CD4-positive, alpha-beta T cell treated with Interleukin-17A for 4 hours (primary cell): ENCODE measurements at regions not wholly inside any gene's neighbourhood (a gene's known extent, or its start where the extent isn't known, plus 50 kb on each side); places are given as distances from the start of the nearest gene placed in this dataset.
A peak's percentile ranks its signal among the peaks of the same experiment; 100 is the strongest.
"Not testable (repeated sequence)": the region's sequence is repeated elsewhere in the genome, so short reads cannot be mapped to it uniquely, and the experiment has no call there.

Source experiments
- DNase-seq: peaks from one replicate; pipeline ENCODE4 v3.0.0-alpha.2; 2020; ENCODE audit warnings: mixed read lengths

GRCh38 chr7:6939126-6939525 lies 113.1 kb upstream of the CCZ1B start:
- not testable (repeated sequence) for DNase-seq

DNA sequence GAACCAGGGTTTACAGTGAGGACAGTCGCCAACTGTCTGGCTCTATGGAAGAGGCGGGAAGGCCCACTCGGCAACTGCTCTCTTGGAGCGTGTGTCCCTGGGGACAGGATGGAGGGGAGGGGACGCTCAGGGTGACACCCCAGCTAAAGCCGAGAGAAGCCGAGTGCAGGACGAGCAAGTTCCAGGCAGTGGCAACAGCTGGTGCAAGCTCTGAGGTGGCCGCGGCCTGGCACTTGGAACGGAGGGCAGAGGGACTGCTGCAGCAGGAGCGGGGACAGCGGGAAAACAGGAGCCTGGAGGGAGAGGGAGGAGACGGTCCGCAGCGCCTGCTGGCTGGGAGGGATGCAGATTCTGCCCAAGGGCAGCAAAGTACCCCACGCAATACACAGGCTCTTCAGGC lies 113.8 kb upstream of the CCZ1B start:
- not testable (repeated sequence) for DNase-seq

DNA sequence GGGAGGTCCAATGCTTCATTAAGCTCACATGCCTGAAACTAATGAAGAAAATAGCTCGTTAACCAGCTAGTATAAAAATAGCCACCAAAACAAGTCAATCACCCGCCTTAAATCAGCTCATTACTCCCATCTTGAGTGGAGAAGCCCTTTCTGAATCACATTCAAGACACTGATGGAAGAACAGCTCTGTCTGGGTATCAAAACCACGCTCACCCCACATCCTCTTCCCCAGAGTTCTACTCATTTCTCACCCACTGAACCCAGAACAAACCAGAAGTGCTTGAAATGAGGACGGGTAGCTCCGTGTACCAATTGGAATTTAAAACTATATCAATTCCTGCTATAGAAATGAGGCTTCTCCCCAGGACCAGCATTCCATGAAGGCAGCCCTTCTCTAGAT lies 120.8 kb upstream of the CCZ1B start:
- DNase-seq, result not testable (repeated sequence)

- not testable (repeated sequence) for DNase-seq
Observed at GRCh38 chr7:6950231-6950630, 124.2 kb upstream of the CCZ1B start.

GRCh38 chr7:6951553-6951952 lies 125.5 kb upstream of the CCZ1B start:
- DNase-seq, result not testable (repeated sequence)

DNA sequence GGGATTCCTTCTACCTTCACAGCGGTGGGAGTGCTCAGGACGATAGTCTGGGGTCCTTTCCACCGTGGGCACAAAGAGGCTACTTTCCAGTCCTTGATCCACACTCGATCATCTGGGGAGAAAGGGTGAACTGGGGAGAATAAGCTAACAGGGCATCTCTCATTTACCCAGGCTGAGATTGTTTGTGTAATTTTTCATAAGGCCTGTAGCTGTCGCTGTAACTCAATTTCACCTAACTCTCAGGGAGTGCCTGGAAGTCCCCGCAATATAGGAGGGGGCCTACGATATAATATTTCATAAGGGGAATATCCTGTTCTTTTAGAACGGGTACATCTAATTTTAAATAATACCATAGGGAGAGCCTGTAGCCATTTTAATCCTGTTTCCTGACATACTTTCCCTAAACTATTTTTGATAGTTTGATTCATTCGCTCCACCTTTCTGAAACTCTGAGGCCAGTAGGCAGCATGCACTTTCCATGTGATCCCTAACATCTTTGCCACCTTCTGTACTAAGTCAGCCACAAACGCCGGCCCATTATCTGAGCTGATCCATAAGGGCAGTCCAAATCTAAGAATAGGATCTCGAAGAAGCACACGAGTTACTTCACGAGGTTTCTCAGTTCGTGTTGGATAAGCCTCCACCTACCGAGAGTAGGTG lies 127.2 kb upstream of the CCZ1B start:
- DNase-seq, result not testable (repeated sequence)

DNA sequence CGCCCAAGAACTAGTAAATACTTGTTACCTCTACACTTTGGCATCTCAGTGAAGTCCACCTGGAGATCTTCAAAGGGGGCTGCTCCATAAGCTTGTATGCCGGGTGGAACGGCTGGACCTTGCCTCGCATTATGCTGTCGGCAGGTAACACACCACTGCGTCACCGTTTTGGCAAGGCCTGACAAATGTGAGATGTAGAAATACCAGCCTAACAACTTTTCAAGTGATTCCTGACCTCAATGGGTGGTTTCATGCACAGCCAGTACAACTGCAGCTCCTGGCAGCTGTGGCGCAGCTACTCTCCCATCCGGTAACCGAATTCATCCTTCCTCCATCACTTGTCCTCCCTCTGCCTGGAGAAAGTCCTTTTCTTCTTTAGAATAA lies 127.7 kb upstream of the CCZ1B start:
- not testable (repeated sequence) for DNase-seq

DNA sequence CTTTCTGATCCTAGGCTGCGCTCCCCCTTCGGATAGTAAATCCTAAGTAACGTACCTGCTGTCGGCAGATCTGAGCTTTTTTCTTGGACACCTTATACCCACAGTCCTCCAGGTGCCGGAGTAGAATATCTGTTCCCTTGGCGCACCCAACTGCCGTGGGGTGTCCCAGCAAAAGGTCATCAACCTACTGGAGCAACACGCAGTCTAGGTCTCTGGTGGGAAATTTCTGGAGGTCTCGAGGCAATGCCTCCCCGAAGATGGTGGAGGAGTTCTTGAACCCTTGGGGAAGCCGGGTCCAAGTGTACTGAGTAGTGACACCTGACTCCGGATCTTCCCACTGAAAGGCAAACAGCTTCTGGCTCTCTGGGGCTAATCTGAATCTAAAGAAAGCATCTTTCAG lies 129.3 kb upstream of the CCZ1B start:
- not testable (repeated sequence) for DNase-seq

DNA sequence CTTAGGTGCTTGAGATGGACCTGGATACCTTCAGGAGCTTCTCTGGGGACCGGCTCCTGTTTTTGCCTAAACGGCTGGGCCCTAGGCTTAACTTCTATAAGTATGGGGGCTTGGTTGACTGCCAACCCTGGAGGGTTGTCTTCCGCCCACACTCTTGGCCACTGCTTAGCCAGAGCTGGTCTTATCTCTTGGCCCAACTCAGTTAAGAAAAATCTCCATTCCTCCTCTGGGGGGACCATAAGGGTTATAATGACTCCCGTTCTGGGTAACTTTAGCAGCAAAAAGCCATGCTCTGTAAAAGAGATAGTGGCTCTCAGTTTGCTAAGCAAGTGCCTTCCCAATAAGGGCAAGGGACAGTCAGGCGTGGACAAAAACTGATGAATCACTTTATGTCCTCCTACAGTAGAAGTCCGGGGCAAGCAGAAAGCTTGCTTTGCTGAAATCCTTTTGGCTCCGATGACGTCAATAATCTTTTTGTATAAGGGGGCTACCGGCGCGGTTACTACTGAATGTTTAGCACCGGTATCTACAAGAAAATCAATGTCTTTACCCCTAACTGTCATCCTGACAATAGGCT lies 130.0 kb upstream of the CCZ1B start:
- not testable (repeated sequence) for DNase-seq

DNA sequence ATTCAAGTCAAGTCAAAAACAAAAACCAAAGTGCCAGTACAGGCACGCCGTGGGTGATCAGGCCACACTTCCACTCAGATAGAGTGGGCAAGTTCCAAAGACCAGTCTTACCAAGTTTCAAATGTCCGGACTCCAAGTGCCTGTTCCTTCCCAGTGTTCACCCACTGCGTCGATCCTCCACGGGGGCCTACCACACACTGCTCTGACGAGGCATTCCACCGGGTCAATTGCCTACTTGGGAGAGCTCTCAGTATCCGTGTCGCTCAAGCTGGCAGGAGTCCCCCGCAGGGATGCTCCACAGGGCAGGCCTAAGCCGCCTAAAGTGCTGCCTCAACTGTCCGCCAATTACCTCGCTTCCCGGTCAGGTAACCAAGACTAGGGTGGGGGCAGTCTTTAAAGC lies 132.3 kb upstream of the CCZ1B start:
- DNase-seq, result not testable (repeated sequence)

DNA sequence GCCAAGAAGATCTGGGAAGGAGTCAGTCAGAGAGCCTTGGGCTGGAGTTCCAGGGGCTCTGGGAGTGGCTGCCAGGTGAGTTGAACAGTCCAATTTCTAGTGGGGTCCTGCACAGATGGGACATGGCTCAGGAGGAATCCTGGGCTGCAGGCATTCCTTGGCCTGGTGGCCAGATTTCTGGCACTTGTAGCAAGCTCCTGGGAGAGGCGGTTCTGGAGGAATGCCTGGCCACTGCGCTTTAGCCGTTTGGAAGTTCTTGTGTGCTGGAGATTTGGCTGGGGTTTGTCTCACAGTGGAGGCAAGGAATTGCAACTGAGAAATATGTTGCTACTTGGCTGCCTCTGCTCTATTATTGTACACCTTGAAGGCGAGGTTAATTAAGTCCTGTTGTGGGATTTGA lies 133.9 kb upstream of the CCZ1B start:
- DNase-seq, result not testable (repeated sequence)

DNA sequence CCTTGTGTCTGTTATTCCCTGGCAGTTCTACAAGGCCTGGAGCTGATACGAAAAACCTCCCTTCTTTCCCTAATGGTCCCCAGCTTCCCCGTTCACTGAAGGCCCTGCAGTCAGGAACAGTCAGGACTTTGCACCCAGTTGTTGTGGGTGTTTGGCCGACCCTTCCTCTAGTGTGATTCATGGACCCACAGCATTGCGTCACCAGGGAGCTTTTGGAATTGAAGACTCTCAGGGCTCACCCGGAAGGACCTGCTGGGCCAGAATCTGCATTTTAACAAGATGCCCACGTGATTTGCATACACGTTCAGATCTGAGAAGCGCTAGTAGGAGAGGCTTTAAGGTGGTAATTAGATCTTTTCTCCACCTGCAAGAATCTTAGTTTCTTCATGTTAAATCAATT lies 136.8 kb upstream of the CCZ1B start:
- not testable (repeated sequence) for DNase-seq

GRCh38 chr7:6965051-6965450 lies 139.0 kb upstream of the CCZ1B start:
- DNase-seq, result peak; percentile 64

DNA sequence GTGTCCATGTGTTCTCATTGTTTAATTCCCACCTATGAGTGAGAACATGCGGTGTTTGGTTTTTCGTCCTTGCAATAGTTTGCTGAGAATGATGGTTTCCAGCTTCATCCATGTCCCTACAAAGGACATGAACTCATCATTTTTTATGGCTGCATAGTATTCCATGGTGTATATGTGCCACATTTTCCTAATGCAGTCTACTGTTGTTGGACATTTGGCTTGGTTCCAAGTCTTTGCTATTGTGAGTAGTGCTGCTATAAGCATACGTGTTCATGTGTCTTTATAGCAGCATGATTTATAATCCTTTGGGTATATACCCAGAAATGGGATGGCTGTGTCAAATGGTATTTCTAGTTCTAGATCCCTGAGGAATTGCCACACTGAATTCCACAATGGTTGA lies 144.1 kb upstream of the CCZ1B start:
- not testable (repeated sequence) for DNase-seq

- not testable (repeated sequence) for DNase-seq
Observed at GRCh38 chr7:6974876-6975275, 148.8 kb upstream of the CCZ1B start.

DNA sequence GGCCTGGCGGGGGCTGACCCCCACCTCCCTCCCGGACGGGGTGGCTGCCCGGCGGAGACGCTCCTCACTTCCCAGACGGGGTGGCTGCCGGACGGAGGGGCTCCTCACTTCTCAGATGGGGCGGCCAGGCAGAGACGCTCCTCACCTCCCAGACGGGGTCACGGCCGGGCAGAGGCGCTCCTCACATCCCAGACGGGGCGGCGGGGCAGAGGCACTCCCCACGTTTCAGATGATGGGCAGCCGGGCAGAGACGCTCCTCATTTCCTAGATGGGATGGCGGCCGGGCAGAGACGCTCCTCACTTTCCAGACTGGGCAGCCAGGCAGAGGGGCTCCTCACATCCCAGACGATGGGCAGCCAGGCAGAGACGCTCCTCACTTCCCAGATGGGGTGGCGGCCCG lies 149.3 kb upstream of the CCZ1B start:
- not testable (repeated sequence) for DNase-seq

DNA sequence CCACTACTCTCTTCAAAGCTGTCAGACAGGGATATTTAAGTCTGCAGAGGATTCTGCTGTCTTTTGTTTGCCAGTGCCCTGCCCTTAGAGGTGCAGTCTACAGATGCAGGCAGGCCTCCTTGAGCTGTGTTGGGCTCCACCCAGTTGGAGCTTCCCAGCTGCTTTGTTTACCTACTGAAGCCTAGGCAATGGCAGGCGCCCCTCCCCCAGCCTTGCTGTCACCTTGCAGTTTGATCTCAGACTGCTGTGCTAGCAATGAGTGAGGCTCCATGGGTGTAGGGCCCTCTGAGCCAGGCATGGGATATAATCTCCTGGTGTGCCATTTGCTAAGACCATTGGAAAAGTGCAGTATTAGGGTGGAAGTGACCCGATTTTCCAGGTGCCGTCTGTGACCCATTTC lies 151.3 kb upstream of the CCZ1B start:
- DNase-seq, result not testable (repeated sequence)

DNA sequence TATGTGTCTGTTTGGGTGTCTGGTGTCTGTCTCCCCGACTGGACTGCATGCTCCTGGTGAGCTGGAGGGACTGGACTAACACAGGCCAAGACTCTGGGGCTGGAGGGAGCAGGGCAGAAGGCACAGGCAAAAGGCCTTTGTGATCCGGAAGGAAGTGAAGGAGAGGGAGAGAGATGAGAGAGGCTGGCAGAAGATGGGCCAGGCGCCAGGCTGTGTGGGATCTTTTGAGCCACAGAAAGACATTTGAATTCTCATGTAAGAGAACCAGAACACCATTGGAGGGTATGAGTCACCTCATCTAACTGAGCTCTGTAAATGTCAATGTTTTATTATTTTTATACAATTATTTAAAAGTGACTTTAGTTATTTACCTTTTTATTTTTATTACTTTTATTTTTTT lies 152.3 kb upstream of the CCZ1B start:
- DNase-seq, result not testable (repeated sequence)

DNA sequence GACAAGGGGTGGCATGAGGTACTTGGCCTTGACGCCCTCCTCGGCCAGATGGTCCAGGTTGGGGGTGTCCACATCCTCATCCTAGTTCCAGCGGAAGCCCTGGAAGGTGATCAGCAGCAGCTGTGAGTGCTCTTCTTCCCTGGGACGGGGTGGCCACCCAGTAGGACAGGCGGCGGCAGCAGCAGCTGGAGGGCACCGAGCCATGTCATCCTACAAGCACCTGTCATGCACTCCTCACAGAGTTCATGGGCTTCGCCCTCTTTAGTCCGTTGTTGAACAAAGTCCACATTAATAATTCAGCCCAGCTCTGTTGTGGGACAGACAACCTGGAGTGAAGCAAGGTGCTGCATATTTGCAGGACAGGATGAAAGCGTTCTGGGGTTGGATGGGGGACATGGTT lies 153.4 kb upstream of the CCZ1B start:
- not testable (repeated sequence) for DNase-seq

DNA sequence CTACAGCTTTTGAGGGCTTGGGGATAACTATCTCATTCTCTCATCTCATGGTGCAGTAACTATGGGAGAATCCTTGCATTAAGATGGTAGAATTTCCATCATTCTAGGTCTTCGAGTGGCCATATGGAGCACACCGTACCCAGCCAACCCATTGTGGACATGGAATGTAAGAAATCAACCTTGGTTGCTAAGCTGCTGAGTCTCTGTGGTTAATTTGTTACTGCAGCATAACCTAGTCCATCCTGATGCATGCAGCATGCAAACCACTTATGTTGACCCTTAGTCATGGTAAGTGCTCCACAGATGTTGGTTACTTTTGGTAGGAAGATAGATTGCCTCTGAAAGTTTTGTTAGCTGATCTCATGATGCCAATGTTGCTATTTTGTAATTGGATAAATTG lies 156.3 kb upstream of the CCZ1B start:
- DNase-seq, result not testable (repeated sequence)

DNA sequence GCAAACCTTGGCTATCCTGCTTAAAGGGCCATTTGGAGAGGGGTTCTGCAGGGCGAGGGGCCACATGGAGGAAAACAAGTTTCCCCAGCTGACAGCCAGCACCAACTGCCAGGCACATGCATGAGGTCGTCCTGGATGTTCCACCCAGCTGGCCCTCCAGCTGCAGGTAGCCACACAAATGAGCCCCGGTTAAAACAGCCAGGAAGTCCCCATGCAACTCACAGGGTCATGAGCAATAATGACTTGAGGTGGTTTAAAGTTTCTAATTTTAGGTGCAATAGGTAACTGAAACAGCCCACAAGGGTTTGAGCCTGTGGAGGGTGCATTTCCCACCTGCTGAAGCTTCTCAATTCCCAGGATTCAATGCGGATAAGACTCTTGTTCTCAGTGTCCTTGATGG lies 160.8 kb upstream of the CCZ1B start:
- not testable (repeated sequence) for DNase-seq

DNA sequence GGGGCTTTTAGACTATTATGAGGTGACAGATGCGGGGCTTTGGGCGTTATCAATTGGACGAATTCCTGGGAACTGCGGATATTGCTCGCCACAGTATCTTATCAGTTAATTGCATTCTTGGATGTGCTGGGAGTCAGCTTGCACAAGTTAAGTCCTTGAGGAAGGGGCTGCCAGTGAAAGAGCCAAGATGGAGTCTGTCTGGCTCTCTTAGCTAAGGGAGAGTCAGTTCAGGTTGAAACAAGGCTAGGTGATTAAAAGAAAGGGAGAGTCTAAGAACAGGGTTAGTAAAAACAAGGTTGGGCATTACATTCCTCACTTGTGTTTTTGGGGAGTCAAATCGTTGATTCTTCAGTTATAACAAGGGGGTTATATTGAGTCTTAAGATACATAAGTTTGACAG lies 162.5 kb upstream of the CCZ1B start:
- DNase-seq, result not testable (repeated sequence)

- not testable (repeated sequence) for DNase-seq
Observed at GRCh38 chr7:6989968-6990367, 163.9 kb upstream of the CCZ1B start.

DNA sequence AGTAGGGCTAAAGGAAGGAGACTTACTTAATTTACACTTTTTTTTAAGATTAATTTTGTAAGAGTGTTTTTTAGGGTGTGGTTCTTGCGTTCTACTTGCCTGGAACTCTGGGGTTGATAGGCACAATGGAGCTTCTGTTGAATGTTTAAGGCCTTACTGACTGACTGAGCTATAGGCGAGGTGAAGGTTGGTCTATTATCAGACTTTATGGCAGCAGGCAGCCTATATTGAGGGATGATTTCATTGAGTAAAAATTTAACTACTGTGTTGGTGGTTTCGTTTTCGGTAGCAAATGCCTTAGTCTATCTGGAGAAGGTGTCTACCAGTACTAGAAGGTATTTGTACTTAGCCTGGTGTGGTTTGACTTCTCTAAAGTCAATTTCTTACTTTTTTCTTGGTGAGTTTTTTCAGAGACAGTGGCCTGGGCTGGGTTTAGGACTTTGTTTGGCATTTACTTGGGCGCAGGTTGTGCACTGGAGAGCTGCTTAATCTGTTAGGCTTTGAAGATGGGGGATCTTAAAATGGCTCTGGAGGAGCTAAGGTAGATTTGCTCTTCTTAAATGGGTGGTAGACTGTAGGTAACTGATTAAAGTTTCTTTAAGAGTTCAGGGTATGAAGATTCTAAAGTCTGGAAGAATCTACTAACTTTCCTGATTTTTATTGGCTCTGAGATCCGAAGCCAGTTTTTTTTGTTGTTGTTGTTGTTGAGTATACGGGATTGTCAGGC lies 164.5 kb upstream of the CCZ1B start:
- not testable (repeated sequence) for DNase-seq
